NT2/D1 (cell line): ENCODE measurements at regions not wholly inside any gene's neighbourhood (a gene's known extent, or its start where the extent isn't known, plus 50 kb on each side); places are given as distances from the start of the nearest gene placed in this dataset.
A peak's percentile ranks its signal among the peaks of the same experiment; 100 is the strongest.

Experiments
- DNase-seq: peaks from one replicate; pipeline ENCODE4 v3.0.0-alpha.2; 2011; ENCODE audit warnings: low read depth, low spot score
- H3K27me3 ChIP-seq: 2 replicates; pipeline ENCODE4 v1.6.0; 2011; ENCODE audit warnings: mild to moderate bottlenecking; ENCODE audit not compliant: insufficient read length, insufficient read depth
- H3K36me3 ChIP-seq: 2 replicates; pipeline ENCODE4 v1.6.1; 2011; ENCODE audit warnings: mild to moderate bottlenecking, low read length, mixed read lengths; ENCODE audit not compliant: insufficient read depth, insufficient read length
- H3K4me1 ChIP-seq: 2 replicates; pipeline ENCODE4 v1.5.1; 2011; ENCODE audit not compliant: insufficient read depth, insufficient read length
- H3K4me3 ChIP-seq: 2 replicates; pipeline ENCODE4 v1.5.1; 2011; ENCODE audit warnings: low read depth; ENCODE audit not compliant: insufficient read length
- H3K9ac ChIP-seq: 2 replicates; pipeline ENCODE4 v1.6.0; 2011; ENCODE audit warnings: low read depth; ENCODE audit not compliant: insufficient read length
- H3K9me3 ChIP-seq: 2 replicates; pipeline ENCODE4 v1.5.1; 2011; ENCODE audit warnings: mild to moderate bottlenecking, low read length; ENCODE audit not compliant: insufficient read depth
- SUZ12 ChIP-seq: IDR thresholded peaks from 2 replicates; pipeline ENCODE4 v1.6.1; 2011; ENCODE audit not compliant: insufficient read length, insufficient read depth; ENCODE audit errors: extremely low read depth
- YY1 ChIP-seq: IDR thresholded peaks from 2 replicates; pipeline ENCODE4 v1.6.1; 2011; ENCODE audit not compliant: insufficient read length, insufficient read depth
- ZNF274 ChIP-seq: IDR thresholded peaks from 2 replicates; pipeline ENCODE4 v1.6.1; 2011; ENCODE audit warnings: mild to moderate bottlenecking, low read depth, low read length

DNA sequence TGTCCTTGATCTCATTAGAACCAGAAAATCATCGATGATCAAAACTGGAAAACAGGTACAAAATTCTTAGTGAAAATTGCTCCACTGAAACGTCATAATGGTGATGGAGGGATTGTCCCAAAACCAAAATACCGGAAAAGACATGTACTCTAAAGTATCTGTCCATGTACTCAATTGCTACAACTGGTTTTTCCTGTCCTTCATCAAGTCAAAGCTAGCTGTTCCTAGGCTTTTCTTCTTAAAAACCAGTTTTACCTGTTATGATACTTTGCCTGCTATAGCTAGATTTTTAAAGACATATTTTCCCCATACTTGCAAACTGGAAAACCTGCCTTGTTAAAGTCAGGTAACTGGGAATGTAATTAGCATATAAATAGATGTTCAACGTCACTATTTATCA lies 50.5 kb upstream of the LRRC1 start:
- no peaks in the 10 kb centered on the region for H3K36me3 ChIP-seq
- H3K4me1 ChIP-seq, result no peaks in the 10 kb centered on the region
- no peaks in the 10 kb centered on the region for H3K27me3 ChIP-seq
- H3K9me3 ChIP-seq, result no peaks in the 10 kb centered on the region
- TF ChIP-seq ZNF274, result no peak
- TF ChIP-seq YY1, result no peak
- no peak for TF ChIP-seq SUZ12
- no peak overlapping the region for H3K9ac ChIP-seq
- no peak for DNase-seq
- H3K4me3 ChIP-seq, result no peak overlapping the region

DNA sequence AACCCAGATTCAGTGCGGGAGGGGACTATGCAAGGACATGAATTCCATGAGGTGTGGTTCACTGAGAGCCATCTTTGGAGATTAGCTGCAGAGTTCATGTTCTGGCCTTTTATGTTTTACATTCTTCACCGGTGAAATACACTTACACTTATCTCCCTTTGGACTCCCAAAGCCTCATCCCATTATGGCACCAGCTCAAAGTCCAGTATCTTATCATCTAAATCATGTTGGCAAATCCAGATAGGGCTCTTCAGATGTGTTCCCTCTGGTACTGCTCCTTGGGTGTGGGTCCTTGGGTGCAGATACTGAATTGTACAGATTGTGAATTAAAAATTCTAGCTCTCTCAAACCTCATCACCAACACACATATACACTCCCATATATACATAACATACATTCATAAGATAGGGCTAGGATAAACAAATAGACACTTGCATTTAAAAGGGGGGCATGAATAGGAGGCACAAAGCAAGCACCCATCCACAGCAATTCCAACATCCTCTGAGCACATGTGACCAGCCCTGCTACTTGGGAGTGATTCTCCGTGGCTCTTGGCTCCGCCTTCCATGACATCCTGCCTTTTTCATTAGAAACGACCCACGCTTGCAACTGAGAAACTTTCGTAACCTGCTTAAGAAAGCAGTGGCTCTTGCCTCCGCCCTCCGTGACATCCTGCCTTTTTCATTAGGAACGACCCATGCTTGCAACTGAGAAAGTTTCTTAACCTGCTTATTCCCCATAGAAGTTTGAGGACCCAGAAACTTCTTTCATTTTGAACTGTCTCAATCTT lies 53.6 kb upstream of the LRRC1 start:
- no peaks in the 10 kb centered on the region for H3K4me1 ChIP-seq
- H3K27me3 ChIP-seq, result no peaks in the 10 kb centered on the region
- no peaks in the 10 kb centered on the region for H3K36me3 ChIP-seq
- no peak overlapping the region for H3K4me3 ChIP-seq
- H3K9ac ChIP-seq, result no peak overlapping the region
- no peak for DNase-seq
- H3K9me3 ChIP-seq, result no peaks in the 10 kb centered on the region
- TF ChIP-seq SUZ12 (no peak), ZNF274 (no peak), YY1 (no peak)

DNA sequence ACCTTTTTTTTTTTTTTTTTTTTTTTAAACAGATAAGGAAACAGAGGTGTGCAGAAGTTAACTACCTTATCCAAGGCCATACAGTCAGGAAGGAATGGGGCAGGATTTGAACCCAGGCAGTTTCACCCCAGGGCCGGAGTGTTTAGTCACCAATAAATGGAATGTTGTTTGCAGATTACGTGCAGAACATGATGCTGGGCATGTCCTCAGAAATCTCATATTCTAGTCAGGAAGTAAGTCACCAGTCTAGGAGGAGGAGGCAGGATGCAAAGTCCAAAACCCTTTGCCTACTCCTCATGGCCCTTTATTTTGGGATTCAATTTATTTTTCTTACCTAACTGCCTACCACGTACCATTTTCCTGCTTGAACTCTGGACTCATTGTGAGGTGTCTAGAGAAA lies 57.1 kb upstream of the LRRC1 start:
- no peak overlapping the region for H3K9ac ChIP-seq
- DNase-seq, result no peak
- no peak for TF ChIP-seq ZNF274
- no peak for TF ChIP-seq YY1
- TF ChIP-seq SUZ12, result no peak

DNA sequence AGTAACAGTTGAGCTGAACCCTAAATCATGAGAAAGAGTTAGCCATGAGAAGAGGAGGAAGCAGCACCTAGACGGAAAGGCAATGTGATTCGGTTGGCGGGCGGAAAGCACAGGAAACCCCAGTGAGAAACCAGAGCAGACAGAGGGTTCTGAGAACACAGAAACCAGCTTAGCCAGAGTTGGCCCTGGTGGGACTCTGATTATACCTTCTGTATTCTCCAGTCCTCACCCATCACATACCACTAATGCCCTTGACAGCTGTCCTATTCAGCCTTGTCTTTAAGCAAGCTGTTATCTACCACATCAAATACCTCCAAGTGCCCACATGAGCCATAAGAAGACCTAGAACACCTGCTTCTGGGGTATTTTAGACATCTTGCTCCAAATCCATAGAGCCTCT lies 58.9 kb upstream of the LRRC1 start:
- Histone ChIP-seq H3K9me3 (no peaks in the 10 kb centered on the region), H3K36me3 (no peaks in the 10 kb centered on the region), H3K4me3 (no peak overlapping the region), H3K4me1 (no peaks in the 10 kb centered on the region), H3K9ac (no peak overlapping the region), H3K27me3 (no peaks in the 10 kb centered on the region)
- TF ChIP-seq SUZ12 (no peak), YY1 (no peak), ZNF274 (no peak)
- DNase-seq, result no peak

More for the DNA sequence above, 57.1 kb upstream of the LRRC1 start:
- H3K36me3 ChIP-seq, result no peaks in the 10 kb centered on the region
- H3K9me3 ChIP-seq, result no peaks in the 10 kb centered on the region
- no peak overlapping the region for H3K4me3 ChIP-seq
- H3K27me3 ChIP-seq, result no peaks in the 10 kb centered on the region
- H3K4me1 ChIP-seq, result no peaks in the 10 kb centered on the region

DNA sequence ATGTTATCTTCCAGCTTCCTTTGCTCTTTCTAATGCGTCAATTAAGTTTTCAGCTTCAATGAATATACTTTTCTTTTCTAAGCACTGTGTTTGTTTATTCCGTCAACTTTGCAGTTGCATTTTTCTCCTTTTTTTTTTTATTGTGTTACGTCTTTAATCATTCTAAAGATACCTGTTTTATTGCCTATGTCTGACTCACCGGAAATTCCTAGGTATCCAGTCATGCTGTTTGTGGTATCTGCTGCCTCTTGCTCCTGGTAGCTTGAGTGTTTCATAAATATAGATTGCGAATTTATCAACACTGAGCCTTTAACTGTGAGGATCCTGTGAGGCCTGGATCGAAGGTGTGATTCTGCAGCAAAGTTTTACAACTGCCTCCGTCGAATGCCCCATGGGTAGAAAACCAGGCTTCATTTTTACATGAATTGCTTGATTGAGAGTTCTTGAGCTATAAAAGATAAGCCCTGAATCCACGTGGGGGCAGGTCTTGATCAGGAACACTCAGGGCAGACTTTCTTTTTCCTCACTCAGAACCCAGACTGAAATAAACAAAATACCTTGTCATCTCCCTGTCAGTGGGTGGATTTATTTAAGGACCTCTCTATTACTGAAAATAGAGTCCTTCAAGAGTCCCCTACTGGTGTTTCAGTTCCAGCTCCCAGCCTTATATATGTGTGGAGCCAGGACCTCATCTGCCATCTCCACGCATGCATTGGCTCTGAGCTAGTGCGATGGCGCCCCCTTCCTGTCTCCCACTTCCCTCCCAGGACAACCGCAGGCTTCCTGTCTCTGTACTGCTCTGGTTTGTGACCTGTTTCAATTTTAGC lies 60.1 kb upstream of the LRRC1 start:
- TF ChIP-seq YY1, result no peak
- no peak for TF ChIP-seq SUZ12
- TF ChIP-seq ZNF274, result no peak
- H3K9ac ChIP-seq, result no peak overlapping the region
- DNase-seq, result peak; percentile 42
- no peaks in the 10 kb centered on the region for H3K36me3 ChIP-seq
- H3K9me3 ChIP-seq, result no peaks in the 10 kb centered on the region
- H3K27me3 ChIP-seq, result no peaks in the 10 kb centered on the region
- H3K4me3 ChIP-seq, result no peak overlapping the region
- H3K4me1 ChIP-seq, result no peaks in the 10 kb centered on the region

DNA sequence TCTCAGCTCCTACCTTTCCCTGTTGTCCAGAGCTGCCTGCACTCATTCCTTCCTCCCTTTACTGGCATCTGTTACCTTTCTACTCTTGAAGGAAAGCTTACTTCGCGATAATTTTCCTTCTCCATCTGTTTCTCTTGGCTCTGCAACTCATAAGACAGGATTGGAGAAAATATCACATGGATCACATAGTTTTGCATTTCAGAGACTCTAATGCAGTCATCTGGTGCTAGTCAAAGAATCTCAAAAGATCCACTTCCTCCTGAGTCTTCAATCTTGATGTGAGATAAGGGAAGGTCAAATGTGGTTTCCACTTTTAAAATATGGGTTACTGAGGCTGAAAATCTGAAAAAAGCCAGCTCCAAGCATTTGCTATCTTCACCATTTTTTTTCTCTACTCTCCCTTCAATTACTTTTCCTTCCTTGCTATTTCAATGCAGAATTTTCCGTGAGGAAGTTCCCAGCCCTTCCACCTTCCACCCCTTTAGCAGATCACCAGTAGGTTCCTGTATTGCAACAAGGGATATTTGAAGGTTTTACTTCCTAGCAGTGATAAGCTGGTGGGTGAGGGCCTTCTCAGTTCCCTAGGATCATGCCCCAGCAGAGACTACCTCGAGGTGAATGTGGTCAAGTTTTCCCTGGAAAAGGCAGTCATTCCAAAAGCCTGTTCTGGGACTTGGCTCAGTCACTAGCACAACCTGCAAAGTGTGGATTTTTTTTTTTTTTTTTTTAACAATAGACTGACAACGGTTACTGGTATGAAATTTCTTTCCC lies 62.8 kb upstream of the LRRC1 start:
- no peaks in the 10 kb centered on the region for H3K36me3 ChIP-seq
- H3K9me3 ChIP-seq, result no peaks in the 10 kb centered on the region
- no peak overlapping the region for H3K9ac ChIP-seq
- H3K4me3 ChIP-seq, result no peak overlapping the region
- DNase-seq, result no peak
- no peak for TF ChIP-seq YY1
- no peak for TF ChIP-seq SUZ12
- no peak for TF ChIP-seq ZNF274
- H3K4me1 ChIP-seq, result no peaks in the 10 kb centered on the region
- no peaks in the 10 kb centered on the region for H3K27me3 ChIP-seq

DNA sequence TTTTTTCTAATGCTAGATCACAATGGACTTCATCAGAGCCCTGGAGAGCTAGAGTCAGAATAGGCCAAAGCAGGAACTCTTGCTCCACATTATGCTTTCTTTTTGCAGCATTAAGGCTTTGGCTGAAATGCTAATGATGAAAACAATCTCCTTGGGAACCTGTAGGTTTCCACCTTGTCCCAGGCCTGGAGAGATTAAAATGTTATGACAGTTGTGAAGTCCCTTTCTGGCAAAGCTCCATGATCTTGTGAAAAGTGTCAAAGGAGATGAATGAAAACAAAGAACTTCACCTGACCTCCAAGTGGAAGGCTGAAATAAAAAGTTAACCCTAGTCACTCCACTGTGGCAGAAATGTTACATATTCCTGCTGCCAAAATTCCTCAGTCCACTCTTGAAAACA lies 64.0 kb upstream of the LRRC1 start:
- Histone ChIP-seq H3K9me3 (no peaks in the 10 kb centered on the region), H3K27me3 (no peaks in the 10 kb centered on the region), H3K9ac (no peak overlapping the region), H3K36me3 (no peaks in the 10 kb centered on the region), H3K4me1 (no peaks in the 10 kb centered on the region), H3K4me3 (no peak overlapping the region)
- no peak for TF ChIP-seq ZNF274
- no peak for DNase-seq
